ENCODE measurements at regions not wholly inside any gene's neighbourhood (a gene's known extent, or its start where the extent isn't known, plus 50 kb on each side); places are given as distances from the start of the nearest gene placed in this dataset.
A peak's percentile ranks its signal among the peaks of the same experiment; 100 is the strongest.

- H3K36me3 ChIP-seq (ENCODE audit: control insufficient read depth in 1 of 2, insufficient read depth in 2 of 2, low read length in 2 of 2), result no peaks in the 10 kb centered on the region
- no CpG with 5 or more reads among the region's 6 CpGs for WGBS (ENCODE audit: extremely low coverage, insufficient coverage, insufficient read length)
Observed at GRCh38 chr11:13094930-13095687, 86.0 kb downstream of the RASSF10 start.

GRCh38 chr11:13098063-13098462 lies 88.9 kb downstream of the RASSF10 start:
- no peak overlapping the region for H2BK120ac ChIP-seq (ENCODE audit: insufficient read depth, low read length, poor library complexity)
- H4K91ac ChIP-seq (ENCODE audit: low read depth, low read length), result no peak overlapping the region
- H3K4me2 ChIP-seq (ENCODE audit: low read length), result no peak overlapping the region
- no peak overlapping the region for H2BK12ac ChIP-seq (ENCODE audit: low read length)
- no peaks in the 10 kb centered on the region for H3K36me3 ChIP-seq (ENCODE audit: control insufficient read depth in 1 of 2, insufficient read depth in 2 of 2, low read length in 2 of 2)
- H3K27ac ChIP-seq (ENCODE audit: low read depth, low read length), result no peak overlapping the region
- H3K4ac ChIP-seq (ENCODE audit: low read depth, low read length), result no peak overlapping the region
- H3K23ac ChIP-seq (ENCODE audit: low read length), result no peak overlapping the region
- WGBS (ENCODE audit: extremely low coverage, insufficient coverage, insufficient read length), result no CpG with 5 or more reads among the region's 3 CpGs
- H3K4me1 ChIP-seq (ENCODE audit: control insufficient read depth in 1 of 2, insufficient read depth in 2 of 2, low read length in 2 of 2), result peaks cover 0 to 3% of the 10 kb centered on the region in 2 experiments
- no peak overlapping the region for H2BK5ac ChIP-seq (ENCODE audit: low read depth, low read length, poor library complexity)
- no peak overlapping the region for H4K12ac ChIP-seq (ENCODE audit: low read depth, low read length)
- no peaks in the 10 kb centered on the region for H3K9me3 ChIP-seq (ENCODE audit: insufficient read depth, low read depth, low read length)
- H3K18ac ChIP-seq (ENCODE audit: low read length), result no peak overlapping the region
- peak; percentile 22 to 31 for DNase-seq
- H3K14ac ChIP-seq (ENCODE audit: low read length), result no peak overlapping the region
- no peak overlapping the region for H3K9ac ChIP-seq (ENCODE audit: low read length)
- no peak overlapping the region for H2AK5ac ChIP-seq (ENCODE audit: low read length)
- H3K79me2 ChIP-seq (ENCODE audit: control insufficient read depth, insufficient read depth, low read length, poor library complexity), result no peaks in the 10 kb centered on the region
- no peak overlapping the region for H3K4me3 ChIP-seq (ENCODE audit: low read depth, low read length)
- H2AFZ ChIP-seq (ENCODE audit: insufficient read depth, low read length, poor library complexity), result no peak overlapping the region
- H3K79me1 ChIP-seq (ENCODE audit: low read length), result no peaks in the 10 kb centered on the region
- H3K27me3 ChIP-seq (ENCODE audit: insufficient read depth, low read length), result no peaks in the 10 kb centered on the region
- H4K8ac ChIP-seq (ENCODE audit: low read depth, low read length), result no peak overlapping the region

More at GRCh38 chr11:13094930-13095687, 86.0 kb downstream of the RASSF10 start:
- Histone ChIP-seq H4K8ac (ENCODE audit: low read depth, low read length) (no peak overlapping the region), H3K79me1 (ENCODE audit: low read length) (no peaks in the 10 kb centered on the region), H4K12ac (ENCODE audit: low read depth, low read length) (no peak overlapping the region), H2AFZ (ENCODE audit: insufficient read depth, low read length, poor library complexity) (no peak overlapping the region), H3K27ac (ENCODE audit: low read depth, low read length) (no peak overlapping the region), H2BK5ac (ENCODE audit: low read depth, low read length, poor library complexity) (no peak overlapping the region), H3K14ac (ENCODE audit: low read length) (no peak overlapping the region), H3K4me1 (ENCODE audit: control insufficient read depth in 1 of 2, insufficient read depth in 2 of 2, low read length in 2 of 2) (peaks cover 0 to 3% of the 10 kb centered on the region in 2 experiments), H3K18ac (ENCODE audit: low read length) (no peak overlapping the region), H3K79me2 (ENCODE audit: control insufficient read depth, insufficient read depth, low read length, poor library complexity) (no peaks in the 10 kb centered on the region), H2BK120ac (ENCODE audit: insufficient read depth, low read length, poor library complexity) (no peak overlapping the region), H3K4me3 (ENCODE audit: low read depth, low read length) (no peak overlapping the region), H3K9ac (ENCODE audit: low read length) (no peak overlapping the region), H3K4me2 (ENCODE audit: low read length) (no peak overlapping the region), H4K91ac (ENCODE audit: low read depth, low read length) (no peak overlapping the region), H2BK12ac (ENCODE audit: low read length) (peak overlapping the region; percentile 11), H3K4ac (ENCODE audit: low read depth, low read length) (no peak overlapping the region), H3K23ac (ENCODE audit: low read length) (no peak overlapping the region), H3K9me3 (ENCODE audit: insufficient read depth, low read depth, low read length) (no peaks in the 10 kb centered on the region), H3K27me3 (ENCODE audit: insufficient read depth, low read length) (no peaks in the 10 kb centered on the region), H2AK5ac (ENCODE audit: low read length) (no peak overlapping the region)
- DNase-seq, result peak in 1 of 2 donors; percentile 36

DNA sequence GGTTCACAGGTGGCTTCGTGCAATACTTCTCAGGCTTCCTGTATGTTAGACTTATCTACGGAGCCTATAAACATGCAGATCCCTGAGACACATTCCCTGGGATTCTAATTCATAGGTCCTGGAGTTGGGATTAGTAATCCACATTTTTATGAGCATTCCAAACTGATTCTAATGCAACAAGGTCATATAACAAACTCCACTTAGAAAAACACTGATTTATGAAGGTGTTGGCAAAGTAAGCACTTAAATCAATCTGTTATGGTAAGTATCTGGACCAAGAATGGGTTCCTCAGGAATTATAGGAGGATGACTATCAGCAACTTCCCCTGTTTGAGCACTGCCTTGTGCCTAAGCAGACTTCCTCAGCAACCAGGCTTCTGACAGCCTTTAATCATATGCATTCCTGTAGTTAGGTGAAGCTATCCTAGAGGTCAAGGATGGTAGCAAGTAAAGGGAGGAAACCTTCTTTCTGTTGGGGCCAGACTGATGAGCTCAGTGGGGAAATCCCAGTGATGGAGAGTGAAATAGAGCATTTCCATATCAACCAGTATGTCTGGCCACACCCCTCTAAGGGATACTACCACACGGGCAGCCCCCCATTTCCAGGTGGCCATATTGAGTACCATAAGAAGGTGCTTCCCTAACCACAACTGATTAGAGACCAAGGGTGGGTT lies 89.6 kb downstream of the RASSF10 start:
- Histone ChIP-seq H3K14ac (ENCODE audit: low read length) (no peak overlapping the region), H3K23ac (ENCODE audit: low read length) (no peak overlapping the region), H3K4me2 (ENCODE audit: low read length) (no peak overlapping the region), H2BK12ac (ENCODE audit: low read length) (no peak overlapping the region), H3K27ac (ENCODE audit: low read depth, low read length) (no peak overlapping the region), H4K8ac (ENCODE audit: low read depth, low read length) (no peak overlapping the region), H2BK120ac (ENCODE audit: insufficient read depth, low read length, poor library complexity) (no peak overlapping the region), H3K36me3 (ENCODE audit: control insufficient read depth in 1 of 2, insufficient read depth in 2 of 2, low read length in 2 of 2) (no peaks in the 10 kb centered on the region), H4K12ac (ENCODE audit: low read depth, low read length) (no peak overlapping the region), H3K9me3 (ENCODE audit: insufficient read depth, low read depth, low read length) (no peaks in the 10 kb centered on the region), H3K79me2 (ENCODE audit: control insufficient read depth, insufficient read depth, low read length, poor library complexity) (no peaks in the 10 kb centered on the region), H2AK5ac (ENCODE audit: low read length) (no peak overlapping the region), H3K79me1 (ENCODE audit: low read length) (no peaks in the 10 kb centered on the region), H3K4me3 (ENCODE audit: low read depth, low read length) (no peak overlapping the region), H3K9ac (ENCODE audit: low read length) (no peak overlapping the region), H3K4ac (ENCODE audit: low read depth, low read length) (no peak overlapping the region), H3K27me3 (ENCODE audit: insufficient read depth, low read length) (no peaks in the 10 kb centered on the region), H3K4me1 (ENCODE audit: control insufficient read depth in 1 of 2, insufficient read depth in 2 of 2, low read length in 2 of 2) (peaks cover 0 to 3% of the 10 kb centered on the region in 2 experiments), H4K91ac (ENCODE audit: low read depth, low read length) (no peak overlapping the region), H2BK5ac (ENCODE audit: low read depth, low read length, poor library complexity) (no peak overlapping the region), H2AFZ (ENCODE audit: insufficient read depth, low read length, poor library complexity) (no peak overlapping the region), H3K18ac (ENCODE audit: low read length) (no peak overlapping the region)
- WGBS (ENCODE audit: extremely low coverage, insufficient coverage, insufficient read length), result no CpG with 5 or more reads among the region's 3 CpGs
- DNase-seq, result no peak

DNA sequence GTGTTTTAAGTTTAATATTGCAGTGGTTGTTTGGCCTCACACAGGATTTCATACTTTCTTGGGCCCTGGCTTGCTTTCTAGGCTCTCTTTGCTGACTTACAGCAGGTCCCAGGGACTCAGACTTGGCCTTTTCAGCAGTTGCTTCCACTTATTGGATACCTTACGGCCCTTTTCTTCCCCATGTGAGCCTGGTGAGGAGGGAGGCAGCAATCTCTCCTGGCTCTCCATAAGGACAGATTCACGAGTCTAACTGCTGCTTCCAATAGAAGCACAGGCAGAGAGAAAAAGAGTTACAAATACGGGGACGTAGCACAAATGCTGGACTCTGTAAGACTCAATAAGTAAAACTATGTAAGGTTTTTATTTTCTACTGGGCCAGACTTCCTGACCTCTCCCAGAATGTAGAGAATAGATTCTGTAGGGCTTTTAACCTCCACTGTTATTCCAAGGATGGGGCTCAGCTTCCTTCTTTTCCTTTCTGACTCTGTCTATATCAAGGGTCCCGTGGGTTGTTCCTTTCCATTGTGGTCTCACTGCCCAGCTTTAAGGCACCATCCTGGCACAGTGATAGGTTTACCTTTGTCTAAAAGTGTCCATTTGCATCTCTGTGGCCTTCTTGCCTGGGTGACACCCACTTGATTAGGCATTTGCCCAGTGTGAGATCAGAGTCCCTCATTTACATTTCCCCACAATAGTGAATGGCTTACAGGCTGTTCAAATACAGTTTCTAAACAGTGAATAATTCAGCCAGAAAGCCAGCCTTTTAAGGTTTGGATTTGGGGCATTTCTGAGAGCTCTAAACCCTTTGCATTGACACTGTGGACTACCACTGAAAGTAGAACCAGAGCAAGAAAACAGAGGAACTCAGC lies 92.8 kb downstream of the RASSF10 start:
- Histone ChIP-seq H3K79me1 (ENCODE audit: low read length) (no peaks in the 10 kb centered on the region), H2AK5ac (ENCODE audit: low read length) (no peak overlapping the region), H3K27me3 (ENCODE audit: insufficient read depth, low read length) (no peaks in the 10 kb centered on the region), H2BK12ac (ENCODE audit: low read length) (peak overlapping the region; percentile 61), H3K4me2 (ENCODE audit: low read length) (no peak overlapping the region), H3K27ac (ENCODE audit: low read depth, low read length) (no peak overlapping the region), H2AFZ (ENCODE audit: insufficient read depth, low read length, poor library complexity) (no peak overlapping the region), H3K36me3 (ENCODE audit: control insufficient read depth in 1 of 2, insufficient read depth in 2 of 2, low read length in 2 of 2) (no peaks in the 10 kb centered on the region), H4K12ac (ENCODE audit: low read depth, low read length) (no peak overlapping the region), H3K23ac (ENCODE audit: low read length) (no peak overlapping the region), H3K14ac (ENCODE audit: low read length) (no peak overlapping the region), H4K8ac (ENCODE audit: low read depth, low read length) (no peak overlapping the region), H3K4me3 (ENCODE audit: low read depth, low read length) (no peak overlapping the region), H2BK120ac (ENCODE audit: insufficient read depth, low read length, poor library complexity) (no peak overlapping the region), H4K91ac (ENCODE audit: low read depth, low read length) (peak overlapping the region; percentile 48), H3K4ac (ENCODE audit: low read depth, low read length) (no peak overlapping the region), H2BK5ac (ENCODE audit: low read depth, low read length, poor library complexity) (no peak overlapping the region), H3K79me2 (ENCODE audit: control insufficient read depth, insufficient read depth, low read length, poor library complexity) (no peaks in the 10 kb centered on the region), H3K18ac (ENCODE audit: low read length) (no peak overlapping the region), H3K9ac (ENCODE audit: low read length) (no peak overlapping the region), H3K9me3 (ENCODE audit: insufficient read depth, low read depth, low read length) (no peaks in the 10 kb centered on the region), H3K4me1 (ENCODE audit: control insufficient read depth in 1 of 2, insufficient read depth in 2 of 2, low read length in 2 of 2) (peaks cover 0 to 3% of the 10 kb centered on the region in 2 experiments)
- WGBS (ENCODE audit: extremely low coverage, insufficient coverage, insufficient read length), result no CpG with 5 or more reads among the region's 5 CpGs
- no peak for DNase-seq
